ENCODE measurements at regions not wholly inside any gene's neighbourhood (a gene's known extent, or its start where the extent isn't known, plus 50 kb on each side); places are given as distances from the start of the nearest gene placed in this dataset.
"Not testable (repeated sequence)": the region's sequence is repeated elsewhere in the genome, so short reads cannot be mapped to it uniquely, and the experiment has no call there.

- DNase-seq (ENCODE audit: low spot score); ATAC-seq; intact Hi-C loops (cut with DNase I): not testable (repeated sequence)
Measured at GRCh38 chr4:9505341-9505740, 61.1 kb downstream of the DEFB131A start.

- DNase-seq (ENCODE audit: low spot score); ATAC-seq; intact Hi-C loops (cut with DNase I): not testable (repeated sequence)
Measured at GRCh38 chr4:9506672-9507071, 62.5 kb downstream of the DEFB131A start.

- ATAC-seq; intact Hi-C loops (cut with DNase I); DNase-seq (ENCODE audit: low spot score): not testable (repeated sequence)
Measured at GRCh38 chr4:9512941-9513340, 68.7 kb downstream of the DEFB131A start.

GRCh38 chr4:9519631-9520030 is 75.4 kb downstream of the DEFB131A start:
- intact Hi-C loops (cut with DNase I); ATAC-seq; DNase-seq (ENCODE audit: low spot score): not testable (repeated sequence)

GRCh38 chr4:9522903-9523302 is 78.7 kb downstream of the DEFB131A start:
- intact Hi-C loops (cut with DNase I); ATAC-seq; DNase-seq (ENCODE audit: low spot score): not testable (repeated sequence)

GRCh38 chr4:9524406-9524805 is 80.2 kb downstream of the DEFB131A start:
- ATAC-seq; intact Hi-C loops (cut with DNase I); DNase-seq (ENCODE audit: low spot score): not testable (repeated sequence)

- intact Hi-C loops (cut with DNase I), result not testable (repeated sequence)
- peak; percentile 38 for ATAC-seq
- peak; percentile 83 for DNase-seq (ENCODE audit: low spot score)
Measured at GRCh38 chr4:9532134-9532862, 88.1 kb downstream of the DEFB131A start.

GRCh38 chr4:9532863-9533192 is 88.6 kb downstream of the DEFB131A start:
- DNase-seq (ENCODE audit: low spot score); intact Hi-C loops (cut with DNase I); ATAC-seq: not testable (repeated sequence)

- DNase-seq (ENCODE audit: low spot score); ATAC-seq; intact Hi-C loops (cut with DNase I): not testable (repeated sequence)
Measured at GRCh38 chr4:9537101-9537500, 92.9 kb downstream of the DEFB131A start.

GRCh38 chr4:9539939-9540520 is 95.8 kb downstream of the DEFB131A start:
- intact Hi-C loops (cut with DNase I), result not testable (repeated sequence)

GRCh38 chr4:9541388-9541915 is 97.2 kb downstream of the DEFB131A start:
- ATAC-seq; DNase-seq (ENCODE audit: low spot score); intact Hi-C loops (cut with DNase I): not testable (repeated sequence)

More at GRCh38 chr4:9539939-9540520, 95.8 kb downstream of the DEFB131A start:
- not testable (repeated sequence) for DNase-seq (ENCODE audit: low spot score); ATAC-seq

- ATAC-seq; intact Hi-C loops (cut with DNase I); DNase-seq (ENCODE audit: low spot score): not testable (repeated sequence)
Measured at GRCh38 chr4:9544851-9545250, 100.6 kb downstream of the DEFB131A start.

- intact Hi-C loops (cut with DNase I); DNase-seq (ENCODE audit: low spot score); ATAC-seq: not testable (repeated sequence)
Measured at GRCh38 chr4:9547470-9547869, 103.3 kb downstream of the DEFB131A start.

- ATAC-seq; DNase-seq (ENCODE audit: low spot score); intact Hi-C loops (cut with DNase I): not testable (repeated sequence)
Measured at GRCh38 chr4:9556076-9556475, 111.9 kb downstream of the DEFB131A start.

GRCh38 chr4:9577869-9578268 is 133.7 kb downstream of the DEFB131A start:
- DNase-seq (ENCODE audit: low spot score); ATAC-seq; intact Hi-C loops (cut with DNase I): not testable (repeated sequence)

- DNase-seq (ENCODE audit: low spot score); intact Hi-C loops (cut with DNase I); ATAC-seq: not testable (repeated sequence)
Measured at GRCh38 chr4:9582880-9583279, 138.7 kb downstream of the DEFB131A start.

- intact Hi-C loops (cut with DNase I), result no loop called here
- no peak for DNase-seq (ENCODE audit: low spot score)
Measured at GRCh38 chr4:9592010-9592409, 147.8 kb downstream of the DEFB131A start.

GRCh38 chr4:9594948-9595347 is 150.7 kb downstream of the DEFB131A start:
- intact Hi-C loops (cut with DNase I), result no loop called here
- DNase-seq (ENCODE audit: low spot score) (no peak), ATAC-seq (no peak)

More at GRCh38 chr4:9592010-9592409, 147.8 kb downstream of the DEFB131A start:
- ATAC-seq, result no peak

- DNase-seq (ENCODE audit: low spot score); intact Hi-C loops (cut with DNase I); ATAC-seq: not testable (repeated sequence)
Measured at GRCh38 chr4:9595531-9595930, 151.3 kb downstream of the DEFB131A start.

GRCh38 chr4:9599266-9599665 is 155.1 kb downstream of the DEFB131A start:
- intact Hi-C loops (cut with DNase I), result no loop called here
- ATAC-seq (no peak), DNase-seq (ENCODE audit: low spot score) (no peak)

Measured in sciatic nerve (tissue), 2 donors.